ENCODE measurements at regions not wholly inside any gene's neighbourhood (a gene's known extent, or its start where the extent isn't known, plus 50 kb on each side); places are given as distances from the start of the nearest gene placed in this dataset.

GRCh38 chr13:107736170-107736569, 479.2 kb downstream of the LIG4 start:
- no peak for DNase-seq

DNA sequence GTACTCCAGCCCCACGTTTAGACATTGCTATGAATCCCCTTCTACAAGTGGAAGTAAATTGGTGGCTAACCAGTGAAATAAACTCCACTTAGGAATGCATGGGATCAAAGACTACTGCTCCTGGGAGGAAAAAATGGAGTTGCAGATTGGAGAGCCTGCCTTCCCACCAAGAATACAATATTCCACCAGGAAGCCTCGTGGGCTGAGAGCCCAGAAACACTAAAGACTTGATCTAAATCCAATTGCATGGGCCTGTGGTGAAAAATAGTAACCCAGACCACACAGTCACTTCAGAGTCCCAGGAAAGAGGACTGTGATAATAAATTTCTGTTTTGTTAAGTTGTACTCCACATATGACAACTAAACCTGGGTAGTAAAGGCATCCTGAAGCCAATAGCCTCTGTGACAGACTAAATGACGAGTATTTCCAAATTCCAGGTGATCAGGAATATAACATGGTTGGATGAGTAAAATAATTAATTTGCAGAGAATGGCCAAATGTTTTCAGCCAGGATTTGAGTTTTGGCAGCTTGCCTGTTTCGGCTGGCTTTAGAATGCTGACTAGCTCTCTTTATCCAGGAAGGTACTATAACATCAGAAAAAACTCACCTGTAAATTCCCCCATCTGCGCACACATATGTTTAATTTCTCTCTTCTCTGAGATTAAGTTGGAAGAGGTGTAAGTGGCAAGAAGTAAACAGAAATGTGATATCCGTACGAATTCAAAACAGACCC, 480.3 kb downstream of the LIG4 start:
- DNase-seq, result no peak

DNA sequence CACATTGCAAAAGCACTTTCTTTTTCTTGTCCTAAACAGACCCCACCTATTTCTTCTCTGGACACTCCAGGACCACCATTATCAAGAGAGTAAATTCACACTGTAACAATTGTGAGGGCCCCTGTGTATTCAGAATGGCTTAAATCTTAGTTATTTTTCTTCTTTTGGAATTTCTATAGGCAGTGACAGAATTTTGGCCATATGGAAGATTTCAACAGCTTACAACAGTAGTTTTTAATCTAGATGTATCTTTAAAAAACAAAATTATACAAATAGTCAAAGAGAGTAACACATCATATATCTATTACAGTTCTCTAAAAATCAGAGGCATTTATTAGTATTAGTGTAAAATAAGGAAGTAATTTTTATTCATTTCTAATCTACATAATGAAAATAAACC, 482.1 kb downstream of the LIG4 start:
- DNase-seq, result no peak

DNA sequence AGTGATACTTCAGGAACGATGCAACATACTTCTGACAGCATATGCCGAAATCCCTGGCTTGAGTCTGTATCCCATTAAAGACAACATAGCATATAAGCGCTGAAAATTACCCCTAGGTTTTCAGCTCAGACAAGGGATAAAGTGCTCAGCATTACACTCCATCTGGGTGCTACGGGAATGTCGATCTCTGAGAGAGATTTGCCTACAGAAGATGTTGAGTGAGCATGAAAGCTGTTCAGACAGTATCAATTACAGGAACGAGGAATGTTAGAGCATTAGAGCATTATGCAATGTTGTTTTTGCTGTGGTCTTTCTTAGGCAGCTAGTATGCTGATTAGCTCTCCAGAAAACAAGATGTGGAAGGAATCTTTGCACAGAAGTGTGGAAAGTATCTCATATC, 484.5 kb downstream of the LIG4 start:
- no peak for DNase-seq

DNA sequence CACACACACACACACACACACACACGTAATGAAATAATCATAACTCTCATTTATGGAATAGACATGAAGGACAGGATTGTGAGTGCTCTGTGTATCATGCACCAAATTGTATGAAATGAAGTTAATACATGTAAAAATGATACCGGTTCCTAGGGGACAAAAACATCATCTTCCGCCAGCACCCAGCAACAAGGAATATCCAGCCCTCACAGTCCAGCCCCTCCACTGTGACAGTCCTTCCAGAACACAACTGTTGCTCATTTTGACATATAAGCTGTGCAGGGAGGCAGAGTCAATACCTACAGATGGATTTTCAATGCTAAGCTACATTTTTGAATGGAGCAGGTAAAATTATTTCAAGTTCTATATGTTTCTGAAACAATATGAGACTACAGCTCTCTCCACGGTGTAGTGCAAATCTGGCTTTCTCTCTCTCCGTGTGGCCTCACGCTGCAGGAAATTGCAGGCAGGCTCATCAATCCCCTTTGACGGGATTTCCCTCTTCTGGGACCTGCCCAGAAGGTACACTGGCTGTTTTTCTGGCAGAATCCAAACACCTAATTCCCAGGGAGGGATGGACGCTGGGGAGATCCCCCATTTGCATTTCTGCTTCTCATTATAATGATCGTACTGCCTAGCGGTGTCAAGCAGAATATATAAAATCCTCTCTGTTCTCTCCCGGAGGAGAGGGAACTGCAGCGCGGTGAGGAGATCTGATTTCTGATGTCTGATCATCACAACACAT, 494.0 kb downstream of the LIG4 start:
- peak; percentile 45 for DNase-seq

GRCh38 chr13:107716741-107717140, 498.6 kb downstream of the LIG4 start:
- no peak for DNase-seq

DNA sequence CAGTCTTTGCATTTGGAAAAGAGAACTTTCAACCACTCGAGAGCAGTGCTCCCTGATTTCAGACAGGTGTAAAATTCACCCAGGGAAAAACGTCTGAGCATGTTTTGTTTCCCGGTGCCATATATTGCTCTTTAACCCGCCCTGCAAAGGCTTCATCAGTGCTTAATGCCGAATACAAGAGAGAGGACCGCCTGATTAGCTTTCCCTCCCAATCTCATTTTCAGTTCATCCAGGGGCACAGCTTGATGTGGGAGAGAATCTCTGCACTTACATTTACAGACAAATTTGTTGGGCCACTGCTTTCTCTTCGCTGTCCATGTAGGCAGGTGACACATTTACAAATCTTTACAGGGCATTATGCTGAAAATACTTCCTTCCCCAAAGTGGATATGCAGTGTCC, 499.1 kb downstream of the LIG4 start:
- no peak for DNase-seq

DNA sequence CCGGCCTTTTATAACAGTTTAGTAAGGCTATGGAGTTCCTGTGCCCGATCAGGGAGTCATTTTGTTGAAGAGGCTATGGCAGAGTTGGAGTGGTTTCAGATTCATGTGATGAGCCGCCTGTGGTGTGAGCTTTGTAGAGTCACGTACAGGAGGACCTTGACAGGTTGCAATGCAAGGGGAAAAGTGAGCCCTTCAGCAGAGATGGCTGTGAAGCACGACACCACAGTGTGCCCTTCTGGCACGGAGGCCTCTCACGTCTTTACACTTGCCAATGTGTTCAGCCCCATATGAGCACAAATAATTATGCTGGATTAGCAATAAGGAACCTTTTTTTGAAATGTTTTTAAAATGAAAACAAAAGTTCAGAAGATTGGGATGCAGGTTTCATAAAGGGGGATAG, 499.8 kb downstream of the LIG4 start:
- DNase-seq, result no peak

DNA sequence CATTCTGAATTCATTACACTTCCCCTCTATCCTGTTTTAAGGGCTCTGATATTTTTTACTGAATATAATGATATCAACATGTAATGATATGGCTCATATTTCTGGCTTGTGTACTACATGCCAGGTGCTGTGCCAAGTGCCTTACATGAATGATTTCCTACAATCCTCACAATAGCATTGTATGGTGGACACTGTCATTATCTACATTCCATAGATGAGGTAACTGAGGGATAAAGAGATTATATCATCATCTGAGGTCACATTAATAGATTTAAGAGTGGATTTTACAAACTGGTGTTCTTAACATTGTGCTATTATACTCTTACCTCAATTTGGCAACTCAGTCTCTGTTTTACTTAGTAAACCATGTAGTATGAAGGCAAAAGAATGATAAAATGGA, 502.0 kb downstream of the LIG4 start:
- DNase-seq, result no peak

DNA sequence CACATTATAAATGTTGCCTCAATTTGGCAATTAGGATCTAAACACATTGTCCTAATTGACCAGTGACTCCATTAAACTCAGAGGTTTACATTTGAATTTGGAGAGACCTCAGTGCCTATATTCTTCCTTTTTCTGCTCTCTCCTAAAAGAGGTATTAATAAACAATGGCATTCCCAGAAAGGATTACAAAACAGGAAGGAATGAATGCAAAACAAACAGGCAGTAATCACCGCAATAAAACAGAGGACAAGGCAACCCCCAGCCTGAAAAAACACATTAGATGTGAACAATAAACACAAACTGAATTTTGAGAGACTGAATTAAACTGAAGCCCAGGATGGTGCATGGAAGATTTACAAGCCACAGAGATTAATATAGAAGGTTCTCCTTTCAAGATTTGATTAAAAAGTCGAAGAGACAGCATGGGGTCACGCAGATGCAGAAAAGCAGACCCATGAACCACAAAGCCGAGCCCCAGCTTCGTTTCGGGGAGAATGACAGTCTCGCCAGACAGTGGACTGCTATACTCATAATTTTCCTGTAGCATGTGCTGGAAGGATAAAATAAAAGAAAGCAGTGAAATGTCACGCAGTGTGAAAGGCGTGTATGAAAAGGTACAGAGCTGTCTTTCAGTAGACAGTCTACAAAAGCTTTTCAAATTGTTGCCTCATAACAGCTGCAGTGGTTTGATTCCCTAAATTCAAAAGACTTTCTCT, 503.0 kb downstream of the LIG4 start:
- no peak for DNase-seq

GRCh38 chr13:107690181-107690580, 525.2 kb downstream of the LIG4 start:
- no peak for DNase-seq

GRCh38 chr13:107685876-107686275, 529.5 kb downstream of the LIG4 start:
- DNase-seq, result no peak

DNA sequence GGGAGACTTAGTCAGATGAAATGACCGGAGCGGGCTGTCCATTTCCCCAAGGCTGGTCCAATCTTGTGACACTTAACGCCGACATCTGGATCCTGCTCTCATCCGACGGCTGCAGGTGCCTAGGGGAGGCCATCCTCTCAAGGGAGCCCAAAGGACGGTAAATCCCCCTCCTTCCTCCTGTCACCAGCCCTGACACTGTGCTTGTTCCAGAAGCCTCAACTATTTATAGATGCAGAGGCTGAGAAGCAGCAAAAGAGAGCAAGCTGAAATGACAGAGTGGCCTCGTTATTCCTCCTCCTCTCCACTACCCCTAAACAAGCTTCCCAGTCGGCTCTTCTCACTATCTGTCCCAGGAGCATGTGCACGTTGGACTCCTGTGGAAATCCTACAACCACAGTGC, 533.7 kb downstream of the LIG4 start:
- peak; percentile 26 for DNase-seq

- no peak for DNase-seq
Observed at GRCh38 chr13:107680115-107680514, 535.2 kb downstream of the LIG4 start.

- no peak for DNase-seq
Observed at GRCh38 chr13:107678075-107678689, 537.2 kb downstream of the LIG4 start.

- DNase-seq, result no peak
Observed at GRCh38 chr13:107675847-107676550, 539.3 kb downstream of the LIG4 start.

DNA sequence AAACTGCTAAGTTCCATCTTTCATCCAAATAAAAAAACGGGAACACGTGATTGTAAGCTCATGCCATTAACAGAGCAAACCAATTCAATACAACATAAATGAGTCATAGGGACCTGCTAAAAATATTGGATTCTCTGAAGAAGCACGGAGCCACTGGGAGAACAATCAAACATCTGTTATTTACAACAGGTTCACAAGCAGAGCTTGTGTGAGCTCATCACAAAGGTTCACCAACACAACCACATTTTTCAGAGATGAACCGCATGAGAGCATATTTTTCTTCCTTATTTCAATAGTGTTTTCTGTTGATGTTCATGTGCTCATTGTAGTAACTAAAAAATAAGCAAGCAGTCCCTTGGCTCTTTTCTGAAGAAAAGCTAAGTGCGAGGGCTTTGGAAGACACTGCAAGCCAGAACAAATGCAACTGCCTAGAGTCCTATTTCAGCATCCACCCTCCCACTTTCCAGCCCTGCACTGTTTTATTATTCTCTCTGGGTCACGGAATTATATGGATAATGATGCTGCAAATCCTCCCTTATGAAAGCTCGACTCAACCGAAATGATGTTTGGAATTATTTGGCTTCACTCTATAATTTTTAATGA, 545.8 kb downstream of the LIG4 start:
- no peak for DNase-seq

DNA sequence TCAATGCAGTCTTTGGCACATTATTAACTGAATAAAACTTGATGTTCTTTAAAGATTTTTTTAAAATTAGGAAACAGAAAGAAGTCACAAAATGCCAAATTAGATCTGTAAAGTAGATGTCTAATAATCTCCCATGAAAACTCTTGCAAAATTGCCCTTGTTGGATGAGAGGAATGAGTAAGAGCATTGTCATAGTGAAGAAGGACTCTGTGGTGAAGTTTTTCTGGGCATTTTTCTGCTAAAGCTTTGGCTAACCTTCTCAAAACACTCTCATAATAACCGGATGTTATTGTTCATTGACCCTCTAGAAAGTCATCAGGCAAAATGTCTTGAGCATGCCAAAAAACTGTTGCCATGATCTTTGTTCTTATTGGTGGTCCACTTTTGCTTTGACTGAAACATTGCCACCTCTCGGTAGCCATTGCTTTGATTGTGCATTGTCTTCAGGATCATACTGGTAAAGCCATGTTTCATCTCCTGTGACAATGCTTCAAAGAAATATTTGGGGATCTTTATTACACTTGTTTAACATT, 549.3 kb downstream of the LIG4 start:
- DNase-seq, result no peak

DNA sequence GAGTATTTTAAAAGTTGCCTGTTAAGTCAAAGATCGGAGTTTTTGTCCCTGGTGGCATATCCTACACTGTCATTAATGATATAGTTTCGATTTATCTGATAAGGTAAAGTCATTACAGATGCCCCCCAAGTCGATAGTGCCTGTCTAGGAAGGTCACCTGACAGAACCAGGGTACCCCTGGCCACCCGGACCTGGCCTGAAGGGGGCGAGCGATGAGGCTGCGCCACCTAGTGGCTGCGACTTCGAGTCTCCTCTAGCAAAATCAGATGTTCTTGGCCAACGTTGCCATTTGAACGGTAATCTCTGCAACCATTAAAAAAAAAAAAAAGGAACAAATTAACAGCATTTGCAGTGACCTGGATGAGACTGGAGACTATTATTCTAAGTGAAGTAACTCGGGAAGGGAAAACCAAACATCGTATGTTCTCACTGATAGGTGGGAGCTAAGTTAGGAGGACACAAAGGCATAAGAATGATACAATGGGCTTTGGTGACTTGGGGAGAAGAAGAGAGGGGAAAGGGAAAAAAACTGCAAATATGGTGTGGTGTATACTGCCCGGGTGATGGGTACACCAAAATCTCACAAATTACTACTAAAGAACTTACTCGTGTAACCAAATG, 565.1 kb downstream of the LIG4 start:
- peak; percentile 74 for DNase-seq

DNA sequence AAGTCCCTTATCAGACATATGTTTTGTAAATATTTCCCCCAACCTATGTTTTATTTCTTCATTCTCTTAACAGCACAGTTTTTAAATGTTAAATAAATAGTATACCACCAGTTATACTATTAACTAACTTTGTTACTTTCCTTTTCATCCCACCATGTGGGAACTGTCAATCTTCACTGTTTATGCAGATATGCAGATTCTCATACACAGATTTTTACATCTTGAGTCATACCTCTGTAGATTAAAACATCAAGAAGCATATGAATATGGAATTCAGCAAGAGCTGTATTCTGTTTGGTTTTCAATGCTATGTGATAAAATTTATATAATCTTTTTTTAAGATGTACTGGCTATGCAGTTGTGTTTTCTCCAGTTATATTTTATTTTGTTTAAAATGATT, 566.3 kb downstream of the LIG4 start:
- DNase-seq, result no peak

- no peak for DNase-seq
Observed at GRCh38 chr13:107644136-107644535, 571.2 kb downstream of the LIG4 start.

DNA sequence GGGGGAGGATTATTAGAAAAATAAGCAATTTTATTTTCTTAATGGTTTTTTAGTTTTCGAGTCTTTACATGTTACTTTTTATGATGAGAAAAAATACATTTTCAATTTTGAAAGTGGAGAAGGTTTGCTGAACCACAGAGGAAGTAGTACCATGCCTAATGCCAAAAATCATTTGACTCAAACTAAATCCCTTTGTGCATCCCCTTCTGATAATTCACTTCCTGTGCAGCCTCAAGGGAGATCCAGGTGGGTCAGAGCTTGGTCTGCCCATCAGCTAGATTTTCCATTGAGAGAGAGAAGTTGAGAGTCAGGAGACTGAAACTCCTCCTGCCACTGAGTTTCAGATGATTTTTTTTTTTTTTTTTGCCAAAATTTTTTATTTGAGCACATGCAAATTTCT, 571.7 kb downstream of the LIG4 start:
- DNase-seq, result peak; percentile 26

Measured in eye (tissue), 1 donor.